GM23248 (cell line): ENCODE measurements at regions not wholly inside any gene's neighbourhood (a gene's known extent, or its start where the extent isn't known, plus 50 kb on each side); places are given as distances from the start of the nearest gene placed in this dataset.

Experiments used
- DNase-seq: peaks from one replicate; pipeline ENCODE4 v3.0.0-alpha.2; 2015
- H2AFZ ChIP-seq: fragments of 200-600 bp; sonication (generic); 2 replicates; pipeline ENCODE4 v1.6.1; 2016; ENCODE audit warnings: antibody characterized with exemption
- H3F3A ChIP-seq: fragments of 200-600 bp; sonication (generic); 2 replicates; pipeline ENCODE4 v1.6.1; 2016; ENCODE audit warnings: mild to moderate bottlenecking, antibody characterized with exemption, mixed run types; ENCODE audit not compliant: insufficient read depth
- H3K27ac ChIP-seq: fragments of 200-600 bp; sonication (generic); 2 replicates; pipeline ENCODE4 v1.5.1; 2016; ENCODE audit warnings: mild to moderate bottlenecking
- H3K27me3 ChIP-seq: fragments of 200-600 bp; sonication (generic); replicated peaks from 2 replicates; pipeline ENCODE4 v1.6.1; 2016; ENCODE audit warnings: mild to moderate bottlenecking; ENCODE audit not compliant: insufficient read depth
- H3K36me3 ChIP-seq: fragments of 200-600 bp; sonication (generic); 2 replicates; pipeline ENCODE4 v1.6.1; 2016; ENCODE audit warnings: low read depth, mild to moderate bottlenecking
- H3K4me1 ChIP-seq: fragments of 200-600 bp; sonication (generic); 2 replicates; pipeline ENCODE4 v1.6.1; 2016; ENCODE audit warnings: mild to moderate bottlenecking; ENCODE audit not compliant: insufficient read depth
- H3K4me2 ChIP-seq: fragments of 200-600 bp; sonication (generic); one replicate; pipeline ENCODE4 v1.6.1; 2016; ENCODE audit warnings: mild to moderate bottlenecking; ENCODE audit not compliant: unreplicated experiment
- H3K4me3 ChIP-seq: fragments of 200-600 bp; sonication (generic); 2 replicates; pipeline ENCODE4 v1.5.1; 2016; ENCODE audit warnings: mild to moderate bottlenecking
- H3K79me2 ChIP-seq: fragments of 200-600 bp; sonication (generic); 2 replicates; pipeline ENCODE4 v1.6.1; 2016; ENCODE audit warnings: mild to moderate bottlenecking; ENCODE audit not compliant: insufficient read depth
- H3K9ac ChIP-seq: fragments of 200-600 bp; sonication (generic); 2 replicates; pipeline ENCODE4 v1.6.1; 2016; ENCODE audit warnings: mild to moderate bottlenecking
- H3K9me2 ChIP-seq: fragments of 200-600 bp; sonication (generic); 2 replicates; pipeline ENCODE4 v1.6.1; 2016; ENCODE audit warnings: mixed run types, mild to moderate bottlenecking, moderate library complexity; ENCODE audit not compliant: insufficient read depth
- H3K9me3 ChIP-seq: fragments of 200-600 bp; sonication (generic); one replicate; pipeline ENCODE4 v1.6.1; 2017; ENCODE audit warnings: low read depth
- H4K20me1 ChIP-seq: fragments of 200-600 bp; sonication (generic); 2 replicates; pipeline ENCODE4 v1.6.0; 2016; ENCODE audit not compliant: insufficient read depth
- EZH2 ChIP-seq: fragments of 200-600 bp; sonication (generic); IDR thresholded peaks from 2 replicates; pipeline ENCODE4 v1.6.1; 2018; ENCODE audit warnings: antibody characterized with exemption, mild to moderate bottlenecking; ENCODE audit not compliant: insufficient read depth, poor library complexity, severe bottlenecking
- EZH2phosphoT487 ChIP-seq: fragments of 200-600 bp; sonication (generic); IDR thresholded peaks from 2 replicates; pipeline ENCODE4 v1.6.1; 2018; ENCODE audit warnings: antibody characterized with exemption, moderate library complexity, mild to moderate bottlenecking, low read depth; ENCODE audit not compliant: insufficient read depth
- WGBS, 2 experiments: methylation state at CpG; one replicate each; pipeline ENCODE4 v1.1.6; 2015 to 2017; ENCODE audit warnings: low lambda C conversion rate in 2 of 2, low coverage in 1 of 2; ENCODE audit errors: missing lambda C conversion rate in 2 of 2; 5-methylcytosine and 5-hydroxymethylcytosine counted together
- in situ Hi-C: fragments of 300-500 bp; cut with MboI; formaldehyde crosslinking; loops from 2 replicates; pipeline ENCODE4 v1.15.0; 2020

DNA sequence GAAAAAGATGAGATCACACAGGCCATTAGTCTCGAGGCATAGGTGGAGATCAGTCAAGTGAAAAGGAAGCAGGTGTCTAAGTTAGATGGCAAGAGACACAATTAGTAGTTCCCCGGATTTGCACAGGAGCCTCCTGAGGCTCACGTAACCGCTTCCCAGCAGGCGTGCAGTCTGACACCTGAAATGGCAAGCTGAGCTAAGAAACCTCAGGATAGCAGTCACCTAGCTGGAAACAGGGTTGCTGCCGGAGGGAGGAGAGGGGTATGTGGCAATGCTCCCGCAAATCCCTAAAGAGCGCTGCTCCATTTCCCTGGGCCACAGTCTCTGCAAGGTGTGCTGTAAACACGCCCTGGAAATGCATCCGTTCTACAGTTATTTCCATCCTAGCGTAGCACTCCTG is 1151.0 kb downstream of the DIAPH3 start:
- no peak for DNase-seq
- Histone ChIP-seq H3K27ac (no peak overlapping the region), H3K36me3 (no peaks in the 10 kb centered on the region), H3K27me3 (no peaks in the 10 kb centered on the region), H3K4me1 (no peaks in the 10 kb centered on the region), H3K9me3 (peaks cover 2% of the 10 kb centered on the region), H4K20me1 (no peaks in the 10 kb centered on the region), H2AFZ (no peak overlapping the region), H3K79me2 (no peaks in the 10 kb centered on the region), H3K4me3 (no peak overlapping the region), H3F3A (no peaks in the 10 kb centered on the region), H3K4me2 (no peak overlapping the region), H3K9ac (no peak overlapping the region), H3K9me2 (no peaks in the 10 kb centered on the region)
- TF ChIP-seq EZH2 (no peak), EZH2phosphoT487 (no peak)
- WGBS, 2 experiments = 44 to 47% methylated on average over 11 of the region's 11 CpGs
- in situ Hi-C loops = no loop called here

- H3K4me3 ChIP-seq = no peak overlapping the region
- 18 to 19% methylated on average over 3 of the region's 3 CpGs for WGBS, 2 experiments
- DNase-seq = no peak
- peaks cover 2% of the 10 kb centered on the region for H3K9me3 ChIP-seq
- no peaks in the 10 kb centered on the region for H3K79me2 ChIP-seq
- H3K9me2 ChIP-seq = no peaks in the 10 kb centered on the region
- no peaks in the 10 kb centered on the region for H3K27me3 ChIP-seq
- no peak overlapping the region for H3K4me2 ChIP-seq
- H3K9ac ChIP-seq = no peak overlapping the region
- no peak overlapping the region for H3K27ac ChIP-seq
- no peaks in the 10 kb centered on the region for H3K36me3 ChIP-seq
- TF ChIP-seq EZH2phosphoT487 = no peak
- TF ChIP-seq EZH2 = no peak
- H3F3A ChIP-seq = no peaks in the 10 kb centered on the region
- H3K4me1 ChIP-seq = no peaks in the 10 kb centered on the region
- in situ Hi-C loops = no loop called here
- H2AFZ ChIP-seq = no peak overlapping the region
- H4K20me1 ChIP-seq = no peaks in the 10 kb centered on the region
Measured at GRCh38 chr13:59016250-59016649, 1147.5 kb downstream of the DIAPH3 start.

DNA sequence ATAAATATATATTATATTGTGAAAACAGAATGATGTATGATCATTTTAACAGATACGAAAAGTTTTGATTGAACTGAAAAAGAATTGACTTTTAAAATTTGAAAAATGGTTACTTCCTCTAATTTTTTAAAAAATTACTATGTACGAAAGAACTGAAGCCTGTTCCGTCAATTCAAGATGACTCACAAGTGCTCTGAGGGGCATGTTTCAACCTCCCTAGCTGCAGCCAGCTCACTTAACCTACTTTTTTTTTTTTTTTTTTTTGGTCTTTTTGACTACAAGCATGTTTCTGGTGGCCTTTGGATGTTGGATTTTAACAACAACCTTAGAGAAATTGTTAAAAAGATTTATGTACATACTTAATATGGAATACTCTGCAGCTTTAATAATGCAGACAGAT is 1139.3 kb downstream of the DIAPH3 start:
- no peaks in the 10 kb centered on the region for H3K9me2 ChIP-seq
- H3K4me2 ChIP-seq = no peak overlapping the region
- WGBS, 2 experiments = 40 to 44% methylated on average over 3 of the region's 3 CpGs

DNA sequence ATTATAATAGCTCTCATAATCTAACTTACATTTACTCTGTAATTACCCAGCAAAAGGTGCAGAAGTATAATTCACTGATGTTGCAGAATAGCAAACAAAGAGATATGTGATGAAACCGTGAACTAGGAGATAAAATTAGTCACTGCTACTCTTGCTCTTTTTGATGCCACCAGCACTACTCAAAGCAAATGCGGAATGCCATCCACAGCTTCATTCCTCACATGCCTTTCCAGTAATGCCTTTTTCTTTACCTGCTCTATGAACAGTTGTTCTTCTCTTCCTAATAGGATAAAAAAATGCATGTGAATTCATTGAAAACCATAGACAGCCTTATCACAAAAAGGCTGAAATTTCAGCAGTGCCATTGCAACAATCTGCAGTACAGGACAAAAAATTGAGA is 1129.5 kb downstream of the DIAPH3 start:
- Histone ChIP-seq H3K9me3 (no peaks in the 10 kb centered on the region), H3K27ac (no peak overlapping the region), H3K9ac (no peak overlapping the region), H2AFZ (no peak overlapping the region), H3K4me1 (no peaks in the 10 kb centered on the region), H3K4me2 (no peak overlapping the region), H3K79me2 (no peaks in the 10 kb centered on the region), H3K9me2 (no peaks in the 10 kb centered on the region), H3K27me3 (no peaks in the 10 kb centered on the region), H3K36me3 (no peaks in the 10 kb centered on the region), H3F3A (no peaks in the 10 kb centered on the region), H3K4me3 (no peak overlapping the region), H4K20me1 (no peaks in the 10 kb centered on the region)
- TF ChIP-seq EZH2 (no peak), EZH2phosphoT487 (no peak)
- DNase-seq = no peak
- in situ Hi-C loops = no loop called here
- WGBS, 2 experiments = 22 to 30% methylated on average over 2 of the region's 2 CpGs

More for the DNA sequence above, 1139.3 kb downstream of the DIAPH3 start:
- H3K4me1 ChIP-seq = no peaks in the 10 kb centered on the region
- H3K36me3 ChIP-seq = no peaks in the 10 kb centered on the region
- H3K79me2 ChIP-seq = no peaks in the 10 kb centered on the region
- in situ Hi-C loops = no loop called here
- H3K9me3 ChIP-seq = no peaks in the 10 kb centered on the region
- no peaks in the 10 kb centered on the region for H3F3A ChIP-seq
- no peak overlapping the region for H3K4me3 ChIP-seq
- H3K9ac ChIP-seq = no peak overlapping the region
- no peaks in the 10 kb centered on the region for H4K20me1 ChIP-seq
- TF ChIP-seq EZH2 (no peak), EZH2phosphoT487 (no peak)
- no peak overlapping the region for H3K27ac ChIP-seq
- H2AFZ ChIP-seq = no peak overlapping the region
- DNase-seq = no peak
- no peaks in the 10 kb centered on the region for H3K27me3 ChIP-seq

- no peaks in the 10 kb centered on the region for H3F3A ChIP-seq
- H3K4me2 ChIP-seq = no peak overlapping the region
Measured at GRCh38 chr13:59038824-59039223, 1124.9 kb downstream of the DIAPH3 start.

More at GRCh38 chr13:59038824-59039223, 1124.9 kb downstream of the DIAPH3 start:
- DNase-seq = no peak
- Histone ChIP-seq H3K79me2 (no peaks in the 10 kb centered on the region), H4K20me1 (no peaks in the 10 kb centered on the region), H3K9ac (no peak overlapping the region), H3K36me3 (no peaks in the 10 kb centered on the region), H3K27me3 (no peaks in the 10 kb centered on the region), H2AFZ (no peak overlapping the region), H3K9me2 (no peaks in the 10 kb centered on the region), H3K4me3 (no peak overlapping the region), H3K4me1 (no peaks in the 10 kb centered on the region), H3K9me3 (no peaks in the 10 kb centered on the region), H3K27ac (no peak overlapping the region)
- in situ Hi-C loops = no loop called here
- WGBS, 2 experiments = 26 to 32% methylated on average over 1 of the region's 1 CpG
- no peak for TF ChIP-seq EZH2phosphoT487
- TF ChIP-seq EZH2 = no peak
